Activated CD4-positive, alpha-beta memory T cell treated with anti-CD3 and anti-CD28 coated beads, Interleukin-2, amount 10 ng/mL, durations not matched to agents 7 days and 5 days (primary cell): ENCODE measurements at regions not wholly inside any gene's neighbourhood (a gene's known extent, or its start where the extent isn't known, plus 50 kb on each side); places are given as distances from the start of the nearest gene placed in this dataset.

Experiments
- CTCF ChIA-PET: fragments of 350-600 bp; sonication (Branson Sonifier 250); formaldehyde crosslinking; loops from one replicate; lab custom pipeline; 2021; ENCODE audit warnings: antibody characterized with exemption, inconsistent platforms; lab: Charles Lee
- POLR2A ChIA-PET: fragments of 350-600 bp; sonication (Branson Sonifier 250); formaldehyde crosslinking; loops from one replicate; lab custom pipeline; 2021; ENCODE audit warnings: antibody characterized with exemption; lab: Charles Lee
- DNase-seq: peaks from one replicate; pipeline ENCODE4 v3.0.0-alpha.2; 2020
- H3K27ac Mint-ChIP-seq: one replicate; pipeline ENCODE4 v1.8.0; 2021; ENCODE audit warnings: mild to moderate bottlenecking, mixed read lengths
- H3K27me3 Mint-ChIP-seq: one replicate; pipeline ENCODE4 v1.8.0; 2021; ENCODE audit warnings: mixed read lengths
- H3K36me3 Mint-ChIP-seq: one replicate; pipeline ENCODE4 v1.8.0; 2021; ENCODE audit warnings: low read depth, mixed read lengths
- H3K4me1 Mint-ChIP-seq: one replicate; pipeline ENCODE4 v1.8.0; 2021; ENCODE audit warnings: mixed read lengths
- H3K4me3 Mint-ChIP-seq: one replicate; pipeline ENCODE4 v1.8.0; 2021; ENCODE audit warnings: mild to moderate bottlenecking, mixed read lengths
- H3K9me3 Mint-ChIP-seq: one replicate; pipeline ENCODE4 v1.8.0; 2021; ENCODE audit warnings: mixed read lengths

DNA sequence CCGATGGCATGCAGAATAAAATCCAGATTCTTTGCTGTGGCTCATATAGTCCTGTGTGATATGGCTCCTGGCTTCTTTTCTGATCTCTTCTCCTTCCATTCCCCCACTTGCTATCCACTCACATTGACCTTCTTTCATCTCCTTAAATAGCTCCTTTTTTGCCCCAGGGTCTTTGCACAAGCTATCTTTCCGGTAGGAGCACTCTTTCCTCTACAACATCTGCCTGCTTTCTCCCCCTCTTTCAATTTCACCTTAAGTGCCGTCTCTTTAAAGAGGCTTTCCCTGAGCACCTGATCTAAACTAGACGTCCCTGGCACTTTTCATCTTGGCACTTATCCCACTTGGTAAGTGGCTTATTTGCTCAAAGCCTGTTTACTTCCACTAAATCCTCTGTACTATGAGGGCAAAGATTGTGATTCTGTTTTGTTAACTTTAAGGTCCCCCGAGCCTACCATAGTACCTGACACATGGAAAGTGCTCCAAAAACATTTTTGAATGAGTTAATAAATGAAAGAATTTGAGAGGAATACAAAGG lies 323.3 kb upstream of the TLE3 start:
- ChIA-PET POLR2A (no interaction called here), CTCF (no interaction called here)
- no peaks in the 10 kb centered on the region for H3K9me3 Mint-ChIP-seq
- peaks cover 16% of the 10 kb centered on the region for H3K4me1 Mint-ChIP-seq
- no peaks in the 10 kb centered on the region for H3K36me3 Mint-ChIP-seq
- DNase-seq: no peak
- no peak overlapping the region for H3K4me3 Mint-ChIP-seq
- H3K27ac Mint-ChIP-seq: no peak overlapping the region
- H3K27me3 Mint-ChIP-seq: peaks cover 31% of the 10 kb centered on the region

DNA sequence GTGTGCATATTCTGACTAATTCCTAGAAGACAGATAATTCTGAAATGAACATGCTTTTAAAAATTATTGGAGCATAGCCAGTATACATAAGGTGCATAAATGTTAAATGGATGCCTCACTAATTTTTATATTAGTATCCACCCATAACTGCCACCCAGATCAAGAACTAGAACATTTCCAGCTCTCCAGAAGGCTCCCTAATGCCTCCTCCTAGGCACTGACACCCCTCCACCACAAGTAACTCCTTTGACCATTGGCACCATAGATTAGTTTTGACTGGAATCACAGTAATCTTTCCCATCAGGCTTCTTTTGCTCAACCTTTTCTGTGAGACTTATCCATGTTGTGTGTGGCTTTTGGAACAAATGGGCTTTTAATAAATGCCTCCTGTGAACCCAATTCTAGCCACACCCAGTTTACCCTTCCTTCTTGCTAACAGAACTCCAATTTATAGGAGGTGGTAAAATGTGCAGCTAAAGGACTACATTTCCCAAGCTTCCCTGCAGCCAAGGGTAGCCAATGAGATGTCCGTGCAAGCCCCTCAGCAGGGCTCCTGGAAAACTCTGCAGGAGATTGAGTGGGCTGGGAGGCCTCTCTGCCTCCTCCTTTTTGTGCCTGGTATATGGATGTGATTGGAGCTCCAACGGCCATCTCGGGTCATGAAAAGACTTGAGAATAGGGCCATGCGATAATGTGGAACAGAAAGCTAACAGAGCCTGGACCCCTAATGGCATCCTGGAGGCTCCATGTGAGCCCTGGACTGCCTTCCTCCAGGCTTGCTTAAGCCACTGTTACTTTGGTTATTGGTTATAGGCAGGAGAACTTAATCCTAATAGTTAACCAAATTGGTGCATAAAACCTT lies 322.6 kb upstream of the TLE3 start:
- Mint-ChIP-seq H3K27ac (no peak overlapping the region), H3K27me3 (peaks cover 33% of the 10 kb centered on the region), H3K4me3 (no peak overlapping the region), H3K4me1 (peaks cover 10% of the 10 kb centered on the region), H3K36me3 (no peaks in the 10 kb centered on the region), H3K9me3 (no peaks in the 10 kb centered on the region)
- CTCF ChIA-PET: no interaction called here
- no peak for DNase-seq
- POLR2A ChIA-PET: no interaction called here

DNA sequence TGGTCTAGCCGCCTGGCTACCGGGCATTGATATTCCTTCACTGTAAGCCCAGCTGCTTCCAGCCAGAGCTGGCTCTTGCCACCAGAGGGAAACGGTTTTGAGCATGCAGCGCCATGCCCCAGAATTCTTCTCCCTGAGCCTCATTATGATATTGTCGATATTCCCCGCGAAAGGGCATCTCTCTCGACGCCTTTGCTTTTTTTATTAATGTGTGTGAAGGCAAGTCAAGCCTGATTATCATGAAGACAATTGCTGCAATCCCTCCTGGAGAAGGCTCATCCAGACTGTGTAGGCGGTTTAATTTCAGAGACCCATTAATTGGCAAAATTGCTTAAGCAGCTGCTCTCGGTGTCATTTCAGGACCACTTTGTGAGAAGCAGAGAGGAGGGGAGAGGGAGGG lies 321.2 kb upstream of the TLE3 start:
- H3K27me3 Mint-ChIP-seq: peaks cover 33% of the 10 kb centered on the region
- H3K4me1 Mint-ChIP-seq: no peaks in the 10 kb centered on the region
- H3K4me3 Mint-ChIP-seq: no peak overlapping the region
- no peak overlapping the region for H3K27ac Mint-ChIP-seq
- DNase-seq: no peak
- no peaks in the 10 kb centered on the region for H3K36me3 Mint-ChIP-seq
- POLR2A ChIA-PET: no interaction called here
- CTCF ChIA-PET: no interaction called here
- H3K9me3 Mint-ChIP-seq: no peaks in the 10 kb centered on the region

DNA sequence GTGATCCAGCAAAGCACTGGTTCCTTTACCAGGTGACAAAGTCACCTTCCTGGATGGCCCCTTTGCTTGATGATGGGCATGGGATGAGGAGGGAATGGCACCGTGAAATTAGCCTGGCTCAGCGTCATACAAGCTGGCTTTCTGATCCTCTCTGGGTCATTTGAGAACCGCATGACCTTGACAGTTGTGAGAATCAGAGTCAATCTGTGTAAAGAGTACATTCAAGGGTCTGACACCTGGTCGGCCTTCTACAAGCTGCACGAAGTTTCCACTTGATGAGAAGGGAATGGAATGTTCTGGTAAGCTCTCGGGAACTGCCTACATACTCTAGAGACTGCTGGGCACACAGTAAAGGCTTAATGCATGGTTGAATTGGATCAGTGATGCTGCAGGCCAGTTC lies 319.8 kb upstream of the TLE3 start:
- H3K9me3 Mint-ChIP-seq: no peaks in the 10 kb centered on the region
- no peak overlapping the region for H3K27ac Mint-ChIP-seq
- DNase-seq: no peak
- H3K4me1 Mint-ChIP-seq: no peaks in the 10 kb centered on the region
- H3K36me3 Mint-ChIP-seq: no peaks in the 10 kb centered on the region
- H3K4me3 Mint-ChIP-seq: no peak overlapping the region
- H3K27me3 Mint-ChIP-seq: peaks cover 33% of the 10 kb centered on the region
- CTCF ChIA-PET: no interaction called here
- POLR2A ChIA-PET: no interaction called here

DNA sequence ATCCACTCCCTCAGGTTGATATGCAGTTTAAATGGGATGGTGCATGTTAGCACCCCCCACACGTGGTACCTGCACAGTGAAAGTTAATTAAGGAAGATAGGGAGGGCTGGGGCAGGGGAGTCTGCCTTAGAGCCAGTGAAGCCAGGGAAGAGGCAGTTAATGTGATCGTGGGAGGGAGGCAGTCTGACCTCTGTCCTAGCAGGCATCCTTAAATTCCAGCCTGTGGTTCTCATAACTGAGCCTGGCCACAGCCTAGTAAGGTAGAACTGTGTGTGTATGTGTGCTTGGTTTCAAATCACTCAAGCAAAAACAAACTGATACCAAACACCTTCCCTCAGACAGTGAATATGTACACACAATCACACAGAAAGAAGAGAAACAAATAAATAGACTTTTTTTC lies 319.1 kb upstream of the TLE3 start:
- Mint-ChIP-seq H3K4me1 (no peaks in the 10 kb centered on the region), H3K27me3 (peaks cover 26% of the 10 kb centered on the region)
- POLR2A ChIA-PET: no interaction called here

DNA sequence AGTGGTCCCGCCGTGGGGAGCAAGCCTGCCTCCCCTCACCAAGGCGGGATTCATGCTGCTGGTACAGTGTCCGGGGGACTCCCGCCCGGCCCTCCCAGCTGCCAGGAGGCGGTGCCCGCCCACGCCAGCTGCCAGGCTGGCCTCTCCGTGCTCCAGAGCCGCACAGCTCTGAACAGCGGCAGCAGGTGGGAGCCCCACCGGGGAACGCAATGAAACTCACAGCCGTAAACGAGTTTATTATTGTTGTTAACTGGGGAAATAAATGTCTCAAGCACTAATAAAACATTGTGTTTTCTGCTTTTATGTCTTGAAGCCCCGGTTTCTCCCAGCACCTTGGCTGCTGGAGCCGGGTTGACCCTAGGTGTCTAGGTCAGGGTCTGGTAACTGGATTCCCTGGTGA lies 317.7 kb upstream of the TLE3 start:
- no peak for DNase-seq
- Mint-ChIP-seq H3K27ac (no peak overlapping the region), H3K4me3 (no peak overlapping the region), H3K36me3 (no peaks in the 10 kb centered on the region), H3K9me3 (no peaks in the 10 kb centered on the region), H3K4me1 (no peaks in the 10 kb centered on the region), H3K27me3 (peaks cover 20% of the 10 kb centered on the region)
- ChIA-PET POLR2A (no interaction called here), CTCF (no interaction called here)

More for the DNA sequence above, 319.1 kb upstream of the TLE3 start:
- H3K27ac Mint-ChIP-seq: no peak overlapping the region
- DNase-seq: no peak
- no peaks in the 10 kb centered on the region for H3K9me3 Mint-ChIP-seq
- no peaks in the 10 kb centered on the region for H3K36me3 Mint-ChIP-seq
- CTCF ChIA-PET: no interaction called here
- H3K4me3 Mint-ChIP-seq: no peak overlapping the region

DNA sequence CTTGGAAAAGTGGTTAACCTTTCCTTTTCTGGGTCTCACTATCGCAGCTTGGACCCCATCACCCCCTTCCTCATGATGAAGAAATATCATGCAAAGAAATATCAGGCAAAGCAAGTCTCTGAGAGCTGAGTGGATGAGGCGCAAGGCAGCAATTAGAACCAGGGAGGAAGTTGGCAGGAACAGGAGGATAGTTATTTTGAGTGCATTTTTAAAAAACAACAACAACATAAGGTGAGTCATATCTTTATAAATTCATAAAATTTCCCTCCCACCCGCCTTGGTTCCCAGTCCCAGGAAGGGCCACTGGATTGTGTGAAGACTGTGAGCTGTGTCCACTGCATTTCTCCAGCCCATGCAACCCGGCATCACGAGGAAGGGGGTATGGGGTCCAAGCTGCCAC lies 316.9 kb upstream of the TLE3 start:
- no peaks in the 10 kb centered on the region for H3K36me3 Mint-ChIP-seq
- H3K4me3 Mint-ChIP-seq: no peak overlapping the region
- no peaks in the 10 kb centered on the region for H3K4me1 Mint-ChIP-seq
- no peak for DNase-seq
- no peaks in the 10 kb centered on the region for H3K9me3 Mint-ChIP-seq
- CTCF ChIA-PET: no interaction called here
- POLR2A ChIA-PET: interaction anchor here (1.4 kb wide), 1 partner anchor 10 kb away, joined by 3 read pairs; no protein-coding TSS in a partner anchor
- H3K27me3 Mint-ChIP-seq: peaks cover 18% of the 10 kb centered on the region
- no peak overlapping the region for H3K27ac Mint-ChIP-seq

DNA sequence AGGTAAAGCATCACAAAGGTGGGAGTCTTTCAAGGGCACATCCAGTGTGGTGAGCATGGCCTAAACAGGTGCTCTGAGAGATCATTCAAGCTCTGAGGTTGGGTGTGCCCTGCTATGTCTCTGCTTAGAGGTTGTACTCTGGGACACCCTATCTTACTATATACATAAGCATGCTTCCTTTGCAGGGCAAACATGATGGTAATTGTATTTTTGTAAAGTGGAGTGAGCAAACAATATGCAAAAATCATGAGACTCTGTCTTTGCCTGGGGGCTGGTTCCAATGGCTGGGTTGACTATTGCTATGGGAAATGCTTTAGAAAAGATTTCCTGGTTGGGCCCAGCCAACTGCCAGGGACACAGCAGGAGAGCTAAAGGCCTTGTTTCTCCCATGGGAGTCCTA lies 315.1 kb upstream of the TLE3 start:
- Mint-ChIP-seq H3K9me3 (no peaks in the 10 kb centered on the region), H3K4me3 (no peak overlapping the region), H3K4me1 (no peaks in the 10 kb centered on the region), H3K27ac (no peak overlapping the region), H3K27me3 (peaks cover 12% of the 10 kb centered on the region), H3K36me3 (no peaks in the 10 kb centered on the region)
- ChIA-PET CTCF (no interaction called here), POLR2A (no interaction called here)
- no peak for DNase-seq

DNA sequence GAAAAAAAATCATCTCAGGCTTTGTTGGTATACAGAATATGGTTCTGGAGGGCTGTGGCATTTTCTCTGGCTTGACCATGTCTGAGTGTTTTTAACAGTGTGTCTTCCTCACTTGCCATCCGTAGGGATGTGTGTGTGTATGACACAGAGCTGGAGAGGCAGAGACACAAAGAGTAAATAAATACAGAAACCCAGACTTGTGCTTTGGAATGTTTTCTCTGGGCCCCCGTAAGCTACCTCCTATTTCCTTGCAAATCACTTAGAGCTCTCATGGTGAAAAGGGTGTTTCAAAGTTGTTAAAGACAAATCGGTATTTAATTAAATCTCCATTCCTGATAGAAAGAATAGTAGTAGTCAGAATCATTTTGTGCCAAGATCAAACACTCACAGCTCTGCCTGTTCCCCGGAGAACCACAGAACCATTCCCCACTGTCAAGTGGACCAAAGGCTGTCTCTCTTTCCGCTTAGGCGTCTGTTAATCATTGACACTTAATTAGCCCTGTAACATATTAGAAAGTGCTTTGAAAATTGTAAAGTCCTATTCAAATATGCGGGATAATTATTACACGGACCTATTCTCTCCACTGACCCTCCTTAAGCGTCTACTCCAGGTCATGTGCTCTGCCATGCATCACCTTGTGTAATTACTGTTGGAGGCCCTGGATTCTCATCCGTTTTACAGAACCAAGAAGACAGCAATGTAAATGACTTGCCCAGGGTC lies 313.6 kb upstream of the TLE3 start:
- peaks cover 10% of the 10 kb centered on the region for H3K27me3 Mint-ChIP-seq
- H3K4me1 Mint-ChIP-seq: no peaks in the 10 kb centered on the region
- ChIA-PET POLR2A (no interaction called here), CTCF (no interaction called here)
- H3K9me3 Mint-ChIP-seq: no peaks in the 10 kb centered on the region
- H3K4me3 Mint-ChIP-seq: no peak overlapping the region
- H3K36me3 Mint-ChIP-seq: no peaks in the 10 kb centered on the region
- no peak overlapping the region for H3K27ac Mint-ChIP-seq
- no peak for DNase-seq

DNA sequence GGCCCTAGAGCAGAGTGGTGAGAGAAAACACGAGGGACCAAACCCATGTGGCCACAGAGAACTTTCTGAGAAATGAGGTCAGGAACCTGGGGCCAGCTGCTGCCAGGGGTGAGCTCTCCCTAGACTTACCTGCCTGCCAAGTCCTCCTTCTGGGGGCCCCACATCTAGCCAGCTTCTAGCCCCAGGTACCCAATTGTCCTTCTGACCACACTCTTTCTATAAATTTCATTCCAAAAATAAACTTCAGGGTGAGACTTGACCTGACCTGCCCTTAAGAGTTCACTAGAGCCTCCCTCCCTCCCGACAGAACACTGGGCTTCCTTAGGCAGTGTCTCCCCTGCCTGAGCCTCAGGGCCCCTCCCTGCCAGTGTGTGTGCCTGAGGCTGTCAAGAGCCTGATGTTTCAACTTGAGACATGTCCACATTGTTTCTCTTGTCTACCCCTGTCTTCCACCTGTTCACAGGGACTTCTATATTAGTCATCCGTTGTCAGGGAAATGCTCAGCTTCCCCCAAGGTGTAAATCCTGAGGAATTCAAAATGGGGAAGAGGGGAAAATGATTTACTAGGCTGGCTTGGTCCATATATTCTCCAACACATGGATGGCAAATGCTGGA lies 312.8 kb upstream of the TLE3 start:
- no peaks in the 10 kb centered on the region for H3K4me1 Mint-ChIP-seq
- no peak for DNase-seq
- ChIA-PET CTCF (no interaction called here), POLR2A (no interaction called here)
- no peak overlapping the region for H3K27ac Mint-ChIP-seq
- H3K4me3 Mint-ChIP-seq: no peak overlapping the region
- peaks cover 4% of the 10 kb centered on the region for H3K27me3 Mint-ChIP-seq
- H3K9me3 Mint-ChIP-seq: no peaks in the 10 kb centered on the region
- no peaks in the 10 kb centered on the region for H3K36me3 Mint-ChIP-seq

DNA sequence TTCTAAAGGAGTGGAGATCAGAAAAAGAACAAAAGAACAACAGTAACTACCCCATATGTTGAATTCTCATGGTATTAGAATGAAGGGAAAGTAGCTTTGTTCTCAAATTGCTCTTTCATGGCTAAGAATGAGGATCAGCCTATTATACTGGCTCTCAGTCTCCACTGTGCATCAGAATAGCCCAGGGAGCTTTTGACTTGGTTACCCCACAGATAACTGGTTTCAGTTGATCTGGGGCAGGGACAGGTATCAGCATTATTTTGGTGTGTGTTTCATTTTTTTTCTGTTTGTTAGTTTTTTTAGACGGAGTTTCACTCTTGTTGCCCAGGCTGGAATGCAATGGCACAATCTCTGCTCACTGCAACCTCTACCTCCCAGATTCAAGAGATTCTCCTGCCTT lies 311.7 kb upstream of the TLE3 start:
- Mint-ChIP-seq H3K4me3 (no peak overlapping the region), H3K27ac (no peak overlapping the region), H3K9me3 (no peaks in the 10 kb centered on the region), H3K4me1 (no peaks in the 10 kb centered on the region), H3K36me3 (no peaks in the 10 kb centered on the region), H3K27me3 (peaks cover 8% of the 10 kb centered on the region)
- DNase-seq: no peak
- CTCF ChIA-PET: no interaction called here
- POLR2A ChIA-PET: no interaction called here

DNA sequence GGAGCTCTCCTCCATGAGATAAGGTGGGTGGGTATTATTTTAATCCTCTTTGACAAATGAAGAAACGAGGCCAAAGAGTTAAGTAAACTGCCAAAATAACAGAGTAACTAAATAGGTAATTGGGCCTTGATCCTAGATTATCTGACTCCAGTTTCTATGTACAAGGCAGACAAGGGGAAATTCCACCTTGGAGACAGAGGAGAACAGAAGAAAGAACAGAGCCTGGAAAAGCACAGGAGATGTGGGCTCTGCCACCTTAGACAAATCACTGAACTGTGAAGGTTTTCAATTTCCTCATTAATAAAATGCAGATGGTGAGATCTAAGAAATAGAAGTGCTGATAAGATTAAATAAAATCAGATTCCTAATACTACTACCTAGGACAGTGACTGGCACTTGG lies 310.2 kb upstream of the TLE3 start:
- H3K9me3 Mint-ChIP-seq: no peaks in the 10 kb centered on the region
- no peaks in the 10 kb centered on the region for H3K36me3 Mint-ChIP-seq
- no peaks in the 10 kb centered on the region for H3K4me1 Mint-ChIP-seq
- no peak overlapping the region for H3K27ac Mint-ChIP-seq
- DNase-seq: no peak
- ChIA-PET CTCF (no interaction called here), POLR2A (no interaction called here)
- H3K27me3 Mint-ChIP-seq: peaks cover 8% of the 10 kb centered on the region
- no peak overlapping the region for H3K4me3 Mint-ChIP-seq

DNA sequence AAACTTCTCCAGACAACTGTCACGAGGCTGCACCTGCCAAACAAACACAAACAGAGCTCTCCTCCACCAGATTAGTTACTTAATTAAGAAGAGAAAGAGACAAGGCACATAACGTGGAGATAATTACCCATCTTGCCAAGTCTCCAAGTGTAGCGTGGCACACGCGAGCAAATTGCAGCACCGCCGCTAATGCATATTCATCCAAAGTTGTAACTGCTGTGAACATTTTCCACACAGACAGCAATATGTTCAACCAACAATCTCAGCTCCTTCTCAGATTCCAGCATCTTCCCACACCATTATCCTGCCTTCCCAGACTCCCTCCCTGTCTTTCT lies 309.6 kb upstream of the TLE3 start:
- peaks cover 13% of the 10 kb centered on the region for H3K27me3 Mint-ChIP-seq
- no peak overlapping the region for H3K4me3 Mint-ChIP-seq
- no peak for DNase-seq
- no peaks in the 10 kb centered on the region for H3K9me3 Mint-ChIP-seq
- no peak overlapping the region for H3K27ac Mint-ChIP-seq
- POLR2A ChIA-PET: no interaction called here
- H3K36me3 Mint-ChIP-seq: no peaks in the 10 kb centered on the region
- no peaks in the 10 kb centered on the region for H3K4me1 Mint-ChIP-seq
- CTCF ChIA-PET: no interaction called here
